GM18499 (cell line): ENCODE measurements at regions not wholly inside any gene's neighbourhood (a gene's known extent, or its start where the extent isn't known, plus 50 kb on each side); places are given as distances from the start of the nearest gene placed in this dataset.

Experiments
- ATAC-seq: cut with Tn5 transposase; IDR thresholded peaks from one replicate; pipeline ENCODE4 v1.9.1; 2021; ENCODE audit warnings: moderate number of reproducible peaks; ENCODE audit not compliant: insufficient read depth, unreplicated experiment

- no peak for ATAC-seq
Measured at GRCh38 chr5:167242701-167243100, 1048.7 kb upstream of the WWC1 start.

- no peak for ATAC-seq
Measured at GRCh38 chr5:167243463-167243862, 1048.0 kb upstream of the WWC1 start.

GRCh38 chr5:167244583-167244982 is 1046.9 kb upstream of the WWC1 start:
- ATAC-seq, result no peak

- no peak for ATAC-seq
Measured at GRCh38 chr5:167245868-167246267, 1045.6 kb upstream of the WWC1 start.

GRCh38 chr5:167247816-167248215 is 1043.6 kb upstream of the WWC1 start:
- ATAC-seq, result no peak

- no peak for ATAC-seq
Measured at GRCh38 chr5:167248257-167248656, 1043.2 kb upstream of the WWC1 start.

GRCh38 chr5:167250996-167251395 is 1040.4 kb upstream of the WWC1 start:
- ATAC-seq, result no peak

GRCh38 chr5:167254132-167254531 is 1037.3 kb upstream of the WWC1 start:
- ATAC-seq, result no peak

GRCh38 chr5:167255926-167256325 is 1035.5 kb upstream of the WWC1 start:
- ATAC-seq, result no peak

GRCh38 chr5:167259806-167260205 is 1031.6 kb upstream of the WWC1 start:
- no peak for ATAC-seq

GRCh38 chr5:167261309-167262100 is 1029.9 kb upstream of the WWC1 start:
- no peak for ATAC-seq

GRCh38 chr5:167263185-167263584 is 1028.3 kb upstream of the WWC1 start:
- no peak for ATAC-seq

- ATAC-seq, result no peak
Measured at GRCh38 chr5:167264348-167264747, 1027.1 kb upstream of the WWC1 start.

GRCh38 chr5:167268337-167268736 is 1023.1 kb upstream of the WWC1 start:
- no peak for ATAC-seq

GRCh38 chr5:167269146-167269545 is 1022.3 kb upstream of the WWC1 start:
- ATAC-seq, result no peak

- ATAC-seq, result no peak
Measured at GRCh38 chr5:167271081-167271480, 1020.4 kb upstream of the WWC1 start.

- ATAC-seq, result no peak
Measured at GRCh38 chr5:167271511-167271910, 1019.9 kb upstream of the WWC1 start.

- no peak for ATAC-seq
Measured at GRCh38 chr5:167280111-167280510, 1011.3 kb upstream of the WWC1 start.

- ATAC-seq, result no peak
Measured at GRCh38 chr5:167281925-167282324, 1009.5 kb upstream of the WWC1 start.

- ATAC-seq, result no peak
Measured at GRCh38 chr5:167283691-167284090, 1007.8 kb upstream of the WWC1 start.

GRCh38 chr5:167284222-167284890 is 1007.1 kb upstream of the WWC1 start:
- no peak for ATAC-seq

- no peak for ATAC-seq
Measured at GRCh38 chr5:167285591-167285990, 1005.9 kb upstream of the WWC1 start.
